ENCODE measurements at regions not wholly inside any gene's neighbourhood (a gene's known extent, or its start where the extent isn't known, plus 50 kb on each side); places are given as distances from the start of the nearest gene placed in this dataset.
A peak's percentile ranks its signal among the peaks of the same experiment; 100 is the strongest.

DNA sequence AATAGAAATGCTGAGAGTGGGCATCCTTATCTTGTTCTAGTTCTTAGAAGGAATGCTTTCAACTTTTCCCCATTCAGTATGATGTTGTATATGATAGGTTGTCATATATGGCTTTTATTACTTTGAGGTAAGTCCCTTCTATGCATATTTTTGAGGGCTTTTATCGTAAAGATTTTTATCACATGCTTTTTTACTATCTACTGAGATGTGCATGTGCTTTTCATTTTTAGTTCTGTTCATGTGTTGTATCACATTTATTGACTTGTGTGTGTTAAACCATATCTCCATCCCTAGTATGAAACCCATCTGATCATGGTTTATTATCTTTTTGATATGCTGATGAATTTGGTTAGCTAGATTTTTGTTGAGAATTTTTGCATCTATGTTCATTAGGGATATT, 1008.8 kb downstream of the CNTNAP5 start:
- no peaks in the 10 kb centered on the region for H3K27me3 ChIP-seq (replicated peaks in 1 of 2; ENCODE audit: control insufficient read depth in 2 of 2, extremely low read depth in 1 of 2, insufficient read depth in 2 of 2, low read length in 1 of 2)
- Mint-ChIP-seq H3K27me3 (no peaks in the 10 kb centered on the region), H3K27ac (no peak overlapping the region), H3K9me3 (peaks cover 20 to 33% (median 24%) of the 10 kb centered on the region in 3 donors), H3K4me3 (no peak overlapping the region), H3K4me1 (no peaks in the 10 kb centered on the region), H3K36me3 (no peaks in the 10 kb centered on the region)
- CTCF ChIA-PET, result no interaction called here
- POLR2A ChIA-PET, result no interaction called here
- WGBS (ENCODE audit: insufficient coverage), result no CpG with 5 or more reads among the region's 1 CpG
- no peaks in the 10 kb centered on the region for H3K9me3 ChIP-seq
- H3K4me1 ChIP-seq (ENCODE audit: control insufficient read depth in 1 of 2, extremely low read depth in 1 of 2, insufficient read depth in 2 of 2, low read length in 2 of 2), result no peaks in the 10 kb centered on the region
- no peak overlapping the region for H3K4me3 ChIP-seq (ENCODE audit: control insufficient read depth in 1 of 2, extremely low read depth in 1 of 2, low read length in 1 of 2)
- H3K36me3 ChIP-seq (ENCODE audit: control insufficient read depth in 2 of 2, extremely low read depth in 1 of 2, insufficient read depth in 1 of 2, low read length in 1 of 2), result no peaks in the 10 kb centered on the region
- no peak for ATAC-seq (replicated peaks in 1 of 4)
- H3K27ac ChIP-seq (ENCODE audit: low read length), result no peak overlapping the region
- DNase-seq, result no peak

GRCh38 chr2:125037135-125037653, 1012.1 kb downstream of the CNTNAP5 start:
- ChIA-PET POLR2A (no interaction called here), CTCF (interaction anchor here in 1 of 2 donors (0.7 kb wide), 1 partner anchor 401 kb away, joined by 3 read pairs; no protein-coding TSS in a partner anchor)
- Mint-ChIP-seq H3K27ac (no peak overlapping the region), H3K9me3 (peaks cover 17 to 29% (median 25%) of the 10 kb centered on the region in 3 donors), H3K4me3 (no peak overlapping the region), H3K4me1 (no peaks in the 10 kb centered on the region), H3K36me3 (no peaks in the 10 kb centered on the region), H3K27me3 (no peaks in the 10 kb centered on the region)
- 97% methylated on average over 18 of the region's 22 CpGs for WGBS (ENCODE audit: insufficient coverage)
- Histone ChIP-seq H3K27me3 (replicated peaks in 1 of 2; ENCODE audit: control insufficient read depth in 2 of 2, extremely low read depth in 1 of 2, insufficient read depth in 2 of 2, low read length in 1 of 2) (no peaks in the 10 kb centered on the region), H3K4me3 (ENCODE audit: control insufficient read depth in 1 of 2, extremely low read depth in 1 of 2, low read length in 1 of 2) (no peak overlapping the region), H3K9me3 (no peaks in the 10 kb centered on the region), H3K36me3 (ENCODE audit: control insufficient read depth in 2 of 2, extremely low read depth in 1 of 2, insufficient read depth in 1 of 2, low read length in 1 of 2) (no peaks in the 10 kb centered on the region), H3K27ac (ENCODE audit: low read length) (no peak overlapping the region), H3K4me1 (ENCODE audit: control insufficient read depth in 1 of 2, extremely low read depth in 1 of 2, insufficient read depth in 2 of 2, low read length in 2 of 2) (no peaks in the 10 kb centered on the region)
- no peak for DNase-seq
- ATAC-seq (replicated peaks in 1 of 4), result peak in 1 of 4 experiments; percentile 27

DNA sequence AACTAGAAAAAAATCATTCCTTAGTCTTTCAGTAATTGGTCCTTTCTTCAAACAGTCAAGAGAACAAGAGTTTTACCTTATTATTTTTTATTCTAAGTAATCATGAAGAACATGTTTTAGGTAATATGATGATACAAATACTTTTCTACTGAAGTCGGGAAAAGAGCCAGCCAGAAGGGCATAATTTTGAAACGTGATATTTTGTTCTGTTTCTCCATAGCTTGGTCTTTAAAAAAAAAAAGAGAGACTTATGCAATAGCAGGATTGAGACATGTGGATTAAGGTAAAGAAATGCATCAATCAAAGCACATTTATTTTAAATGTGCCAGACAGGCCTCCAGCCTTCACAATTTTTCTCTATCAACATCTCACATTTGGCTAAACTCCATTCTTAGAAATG, 1016.8 kb downstream of the CNTNAP5 start:
- no peaks in the 10 kb centered on the region for H3K27me3 ChIP-seq (replicated peaks in 1 of 2; ENCODE audit: control insufficient read depth in 2 of 2, extremely low read depth in 1 of 2, insufficient read depth in 2 of 2, low read length in 1 of 2)
- no peaks in the 10 kb centered on the region for H3K9me3 ChIP-seq
- H3K36me3 ChIP-seq (ENCODE audit: control insufficient read depth in 2 of 2, extremely low read depth in 1 of 2, insufficient read depth in 1 of 2, low read length in 1 of 2), result no peaks in the 10 kb centered on the region
- no peak overlapping the region for H3K27ac ChIP-seq (ENCODE audit: low read length)
- Mint-ChIP-seq H3K27me3 (no peaks in the 10 kb centered on the region), H3K4me3 (no peak overlapping the region), H3K9me3 (peaks cover 11 to 17% (median 15%) of the 10 kb centered on the region in 3 donors), H3K27ac (no peak overlapping the region), H3K4me1 (no peaks in the 10 kb centered on the region), H3K36me3 (no peaks in the 10 kb centered on the region)
- 80% methylated on average over 1 of the region's 2 CpGs for WGBS (ENCODE audit: insufficient coverage)
- ATAC-seq (replicated peaks in 1 of 4), result no peak
- ChIA-PET POLR2A (no interaction called here), CTCF (no interaction called here)
- H3K4me3 ChIP-seq (ENCODE audit: control insufficient read depth in 1 of 2, extremely low read depth in 1 of 2, low read length in 1 of 2), result no peak overlapping the region
- DNase-seq, result no peak
- no peaks in the 10 kb centered on the region for H3K4me1 ChIP-seq (ENCODE audit: control insufficient read depth in 1 of 2, extremely low read depth in 1 of 2, insufficient read depth in 2 of 2, low read length in 2 of 2)

- DNase-seq (no peak), ATAC-seq (replicated peaks in 1 of 4) (no peak)
- H3K9me3 ChIP-seq, result no peaks in the 10 kb centered on the region
- H3K27ac Mint-ChIP-seq, result no peak overlapping the region
- CTCF ChIA-PET, result no interaction called here
- H3K4me1 Mint-ChIP-seq, result no peaks in the 10 kb centered on the region
- POLR2A ChIA-PET, result no interaction called here
- no peaks in the 10 kb centered on the region for H3K36me3 Mint-ChIP-seq
- H3K9me3 Mint-ChIP-seq, result peaks cover 10 to 21% (median 15%) of the 10 kb centered on the region in 3 donors
- no peaks in the 10 kb centered on the region for H3K36me3 ChIP-seq (ENCODE audit: control insufficient read depth in 2 of 2, extremely low read depth in 1 of 2, insufficient read depth in 1 of 2, low read length in 1 of 2)
- no peak overlapping the region for H3K4me3 ChIP-seq (ENCODE audit: control insufficient read depth in 1 of 2, extremely low read depth in 1 of 2, low read length in 1 of 2)
- no peaks in the 10 kb centered on the region for H3K27me3 ChIP-seq (replicated peaks in 1 of 2; ENCODE audit: control insufficient read depth in 2 of 2, extremely low read depth in 1 of 2, insufficient read depth in 2 of 2, low read length in 1 of 2)
- H3K4me3 Mint-ChIP-seq, result no peak overlapping the region
- H3K27ac ChIP-seq (ENCODE audit: low read length), result no peak overlapping the region
- no peaks in the 10 kb centered on the region for H3K27me3 Mint-ChIP-seq
- H3K4me1 ChIP-seq (ENCODE audit: control insufficient read depth in 1 of 2, extremely low read depth in 1 of 2, insufficient read depth in 2 of 2, low read length in 2 of 2), result no peaks in the 10 kb centered on the region
These were observed 1017.6 kb downstream of the CNTNAP5 start for GRCh38 chr2:125042727-125043126.

GRCh38 chr2:125070726-125071505, 1045.8 kb downstream of the CNTNAP5 start:
- no peaks in the 10 kb centered on the region for H3K27me3 ChIP-seq (replicated peaks in 1 of 2; ENCODE audit: control insufficient read depth in 2 of 2, extremely low read depth in 1 of 2, insufficient read depth in 2 of 2, low read length in 1 of 2)
- no peaks in the 10 kb centered on the region for H3K36me3 Mint-ChIP-seq
- 33% methylated on average over 1 of the region's 4 CpGs for WGBS (ENCODE audit: insufficient coverage)
- no peaks in the 10 kb centered on the region for H3K9me3 ChIP-seq
- no peaks in the 10 kb centered on the region for H3K4me1 ChIP-seq (ENCODE audit: control insufficient read depth in 1 of 2, extremely low read depth in 1 of 2, insufficient read depth in 2 of 2, low read length in 2 of 2)
- no peak overlapping the region for H3K4me3 ChIP-seq (ENCODE audit: control insufficient read depth in 1 of 2, extremely low read depth in 1 of 2, low read length in 1 of 2)
- H3K9me3 Mint-ChIP-seq, result peaks cover 0 to 8% (median 6%) of the 10 kb centered on the region in 3 donors
- no peaks in the 10 kb centered on the region for H3K36me3 ChIP-seq (ENCODE audit: control insufficient read depth in 2 of 2, extremely low read depth in 1 of 2, insufficient read depth in 1 of 2, low read length in 1 of 2)
- ChIA-PET CTCF (no interaction called here), POLR2A (no interaction called here)
- no peak overlapping the region for H3K4me3 Mint-ChIP-seq
- no peak overlapping the region for H3K27ac Mint-ChIP-seq
- no peaks in the 10 kb centered on the region for H3K27me3 Mint-ChIP-seq
- H3K4me1 Mint-ChIP-seq, result no peaks in the 10 kb centered on the region
- DNase-seq, result no peak
- no peak overlapping the region for H3K27ac ChIP-seq (ENCODE audit: low read length)
- ATAC-seq (replicated peaks in 1 of 4), result no peak

GRCh38 chr2:125073440-125073839, 1048.4 kb downstream of the CNTNAP5 start:
- Histone ChIP-seq H3K27ac (ENCODE audit: low read length) (no peak overlapping the region), H3K4me1 (ENCODE audit: control insufficient read depth in 1 of 2, extremely low read depth in 1 of 2, insufficient read depth in 2 of 2, low read length in 2 of 2) (no peaks in the 10 kb centered on the region), H3K9me3 (no peaks in the 10 kb centered on the region), H3K36me3 (ENCODE audit: control insufficient read depth in 2 of 2, extremely low read depth in 1 of 2, insufficient read depth in 1 of 2, low read length in 1 of 2) (no peaks in the 10 kb centered on the region), H3K27me3 (replicated peaks in 1 of 2; ENCODE audit: control insufficient read depth in 2 of 2, extremely low read depth in 1 of 2, insufficient read depth in 2 of 2, low read length in 1 of 2) (no peaks in the 10 kb centered on the region), H3K4me3 (ENCODE audit: control insufficient read depth in 1 of 2, extremely low read depth in 1 of 2, low read length in 1 of 2) (no peak overlapping the region)
- ATAC-seq (replicated peaks in 1 of 4) (no peak), DNase-seq (no peak)
- ChIA-PET POLR2A (no interaction called here), CTCF (no interaction called here)
- no CpG with 5 or more reads among the region's 3 CpGs for WGBS (ENCODE audit: insufficient coverage)
- Mint-ChIP-seq H3K36me3 (no peaks in the 10 kb centered on the region), H3K4me3 (no peak overlapping the region), H3K9me3 (peaks cover 0 to 16% (median 13%) of the 10 kb centered on the region in 3 donors), H3K27ac (no peak overlapping the region), H3K27me3 (no peaks in the 10 kb centered on the region), H3K4me1 (no peaks in the 10 kb centered on the region)
